SK-N-MC (cell line): ENCODE measurements at regions not wholly inside any gene's neighbourhood (a gene's known extent, or its start where the extent isn't known, plus 50 kb on each side); places are given as distances from the start of the nearest gene placed in this dataset.

Source experiments
- DNase-seq: peaks from one replicate; pipeline ENCODE4 v3.0.0-alpha.2; 2011; ENCODE audit warnings: low read depth, low spot score
- H3K27ac ChIP-seq: fragments of 200-600 bp; sonication (generic); 2 replicates; pipeline ENCODE4 v1.5.1; 2016; ENCODE audit warnings: mixed run types
- H3K36me3 ChIP-seq: fragments of 200-600 bp; sonication (generic); 2 replicates; pipeline ENCODE4 v1.6.1; 2017; ENCODE audit warnings: antibody characterized with exemption, low read length, mixed read lengths; ENCODE audit not compliant: insufficient read depth
- H3K4me3 ChIP-seq: fragments of 200-600 bp; sonication (generic); 2 replicates; pipeline ENCODE4 v1.5.1; 2016
- H3K9ac ChIP-seq: fragments of 200-600 bp; sonication (generic); 2 replicates; pipeline ENCODE4 v1.8.0; 2017; ENCODE audit warnings: mixed run types, mixed read lengths; ENCODE audit not compliant: insufficient read length
- H3K9me3 ChIP-seq: fragments of 200-600 bp; sonication (generic); 2 replicates; pipeline ENCODE4 v1.6.1; 2017; ENCODE audit warnings: low read depth, mild to moderate bottlenecking, antibody characterized with exemption, low read length, moderate library complexity, mixed read lengths
- EZH2 ChIP-seq: fragments of 200-600 bp; sonication (generic); IDR thresholded peaks from one replicate; pipeline ENCODE4 v1.6.1; 2017; ENCODE audit warnings: antibody characterized with exemption
- FOXP2 ChIP-seq: optimal IDR thresholded peaks from 2 replicates; pipeline ENCODE3; 2011; ENCODE audit warnings: mild to moderate bottlenecking, moderate library complexity; ENCODE audit not compliant: insufficient read depth; ENCODE audit errors: extremely low read length, control extremely low read depth
- POLR2AphosphoS5 ChIP-seq: IDR thresholded peaks from 2 replicates; pipeline ENCODE4 v1.6.1; 2012; ENCODE audit warnings: mild to moderate bottlenecking, low read depth, low read length, borderline replicate concordance

- no peak for DNase-seq
- Histone ChIP-seq H3K27ac (no peak overlapping the region), H3K9ac (no peak overlapping the region), H3K9me3 (no peaks in the 10 kb centered on the region), H3K4me3 (no peak overlapping the region), H3K36me3 (no peaks in the 10 kb centered on the region)
- no peak for TF ChIP-seq EZH2
- TF ChIP-seq POLR2AphosphoS5: no peak
- TF ChIP-seq FOXP2: no peak
Observed at GRCh38 chrX:13151828-13152517, 107.6 kb upstream of the FAM9C start.

- Histone ChIP-seq H3K36me3 (no peaks in the 10 kb centered on the region), H3K27ac (no peak overlapping the region), H3K4me3 (no peak overlapping the region), H3K9me3 (no peaks in the 10 kb centered on the region), H3K9ac (no peak overlapping the region)
- no peak for DNase-seq
- TF ChIP-seq FOXP2: no peak
- no peak for TF ChIP-seq POLR2AphosphoS5
- TF ChIP-seq EZH2: no peak
Observed at GRCh38 chrX:13149702-13150350, 105.4 kb upstream of the FAM9C start.

GRCh38 chrX:13147733-13148132 lies 103.3 kb upstream of the FAM9C start:
- no peak overlapping the region for H3K4me3 ChIP-seq
- DNase-seq: no peak
- H3K9ac ChIP-seq: no peak overlapping the region
- H3K9me3 ChIP-seq: no peaks in the 10 kb centered on the region
- H3K36me3 ChIP-seq: no peaks in the 10 kb centered on the region
- TF ChIP-seq FOXP2 (no peak), POLR2AphosphoS5 (no peak), EZH2 (no peak)
- H3K27ac ChIP-seq: no peak overlapping the region

GRCh38 chrX:13147147-13147546 lies 102.7 kb upstream of the FAM9C start:
- no peak overlapping the region for H3K27ac ChIP-seq
- no peak overlapping the region for H3K9ac ChIP-seq
- H3K9me3 ChIP-seq: no peaks in the 10 kb centered on the region
- no peaks in the 10 kb centered on the region for H3K36me3 ChIP-seq
- no peak overlapping the region for H3K4me3 ChIP-seq
- no peak for TF ChIP-seq EZH2
- no peak for TF ChIP-seq POLR2AphosphoS5
- no peak for TF ChIP-seq FOXP2
- no peak for DNase-seq

- H3K4me3 ChIP-seq: no peak overlapping the region
- TF ChIP-seq EZH2 (no peak), FOXP2 (no peak), POLR2AphosphoS5 (no peak)
- DNase-seq: no peak
- H3K9ac ChIP-seq: no peak overlapping the region
- no peaks in the 10 kb centered on the region for H3K36me3 ChIP-seq
- no peaks in the 10 kb centered on the region for H3K9me3 ChIP-seq
- H3K27ac ChIP-seq: no peak overlapping the region
Observed at GRCh38 chrX:13144927-13145655, 100.7 kb upstream of the FAM9C start.

GRCh38 chrX:13142891-13143290 lies 98.5 kb upstream of the FAM9C start:
- H3K9me3 ChIP-seq: no peaks in the 10 kb centered on the region
- no peaks in the 10 kb centered on the region for H3K36me3 ChIP-seq
- no peak overlapping the region for H3K9ac ChIP-seq
- no peak overlapping the region for H3K4me3 ChIP-seq
- TF ChIP-seq FOXP2: no peak
- TF ChIP-seq EZH2: no peak
- TF ChIP-seq POLR2AphosphoS5: no peak
- no peak overlapping the region for H3K27ac ChIP-seq
- no peak for DNase-seq

- H3K9me3 ChIP-seq: no peaks in the 10 kb centered on the region
- DNase-seq: no peak
- H3K27ac ChIP-seq: no peak overlapping the region
- no peak overlapping the region for H3K4me3 ChIP-seq
- H3K9ac ChIP-seq: no peak overlapping the region
- no peaks in the 10 kb centered on the region for H3K36me3 ChIP-seq
- TF ChIP-seq FOXP2 (no peak), POLR2AphosphoS5 (no peak), EZH2 (no peak)
Observed at GRCh38 chrX:13140007-13140406, 95.6 kb upstream of the FAM9C start.

GRCh38 chrX:13131396-13132137 lies 87.1 kb upstream of the FAM9C start:
- Histone ChIP-seq H3K36me3 (no peaks in the 10 kb centered on the region), H3K27ac (no peak overlapping the region), H3K9ac (no peak overlapping the region), H3K9me3 (no peaks in the 10 kb centered on the region), H3K4me3 (no peak overlapping the region)
- TF ChIP-seq FOXP2 (no peak), EZH2 (no peak), POLR2AphosphoS5 (no peak)
- no peak for DNase-seq
